ENCODE measurements at regions not wholly inside any gene's neighbourhood (a gene's known extent, or its start where the extent isn't known, plus 50 kb on each side); places are given as distances from the start of the nearest gene placed in this dataset.

- no peaks in the 10 kb centered on the region; a peak in 1 of 5 replicates for H3K4me1 ChIP-seq (replicated peaks in 1 of 2; ENCODE audit: control insufficient read depth in 2 of 2, insufficient read depth in 2 of 2, low read length in 2 of 2)
- no peaks in the 10 kb centered on the region for H3K9me3 ChIP-seq (replicated peaks; ENCODE audit: control insufficient read depth, insufficient read depth, low read depth, low read length)
- H3K9ac ChIP-seq (ENCODE audit: insufficient read depth in 1 of 2, low read depth in 2 of 2, low read length in 2 of 2) = no peak overlapping the region
- no peak overlapping the region for H3K4me2 ChIP-seq (ENCODE audit: insufficient read depth, low read length)
- intact Hi-C loops (cut with micrococcal nuclease) = no loop called here
- POLR2A ChIA-PET = interaction anchor here (1.0 kb wide), 1 partner anchor 8 kb away, joined by 4 read pairs; no protein-coding TSS in a partner anchor
- in situ Hi-C loops (cut with MboI) = no loop called here
- no peak for FAIRE-seq
- no TSS peak for BruUV-seq (replicated peaks)
- H3K4me3 ChIP-seq = no peak overlapping the region
- H4K20me1 ChIP-seq (replicated peaks; ENCODE audit: control insufficient read depth, insufficient read depth, low read length) = peaks cover 21% of the 10 kb centered on the region; the same call in 1 of the 2 replicates
- H3K36me3 ChIP-seq (ENCODE audit: control insufficient read depth, insufficient read depth, low read length) = no peaks in the 10 kb centered on the region
- no peak for DNase-seq (ENCODE audit: extremely low read depth in 1 of 4, low spot score in 3 of 4)
- under 1% methylated on average over 15 of the region's 15 CpGs for WGBS (ENCODE audit: insufficient coverage, low coverage, missing lambda C conversion rate)
- peaks cover 36 to 71% of the 10 kb centered on the region in 2 experiments for H3K27me3 ChIP-seq (ENCODE audit: control insufficient read depth in 2 of 2, insufficient read depth in 2 of 2, low read length in 2 of 2)
- H3K9me1 ChIP-seq (ENCODE audit: control insufficient read depth, insufficient read depth, low read length) = no peaks in the 10 kb centered on the region
- H3K27ac ChIP-seq (ENCODE audit: extremely low read depth, low read depth, low read length) = no peak overlapping the region
- no peaks in the 10 kb centered on the region for H3K79me2 ChIP-seq (ENCODE audit: control insufficient read depth, insufficient read depth, low read length)
- no peak for ATAC-seq
- TF ChIP-seq NFE2L1 (tag; IDR thresholded peaks at IDR 0.05; ENCODE audit: borderline replicate concordance, low read depth) (no peak), NCOA2 (IDR thresholded peaks at IDR 0.05; ENCODE audit: partially characterized antibody in 2 of 2) (no peak), ZNF407 (IDR thresholded peaks at IDR 0.05; ENCODE audit: low read depth) (no peak), KLF16 (IDR thresholded peaks at IDR 0.05) (no peak), GTF3C2 (IDR thresholded peaks at IDR 0.05; ENCODE audit: borderline replicate concordance, extremely low read depth, insufficient read length) (no peak), POLR2B (IDR thresholded peaks at IDR 0.05; ENCODE audit: low read depth, partially characterized antibody) (no peak), SMARCB1 (IDR thresholded peaks at IDR 0.05; ENCODE audit: insufficient read length, low read depth) (no peak)
- H2AFZ ChIP-seq (ENCODE audit: low read depth, low read length) = no peak overlapping the region
- CTCF ChIA-PET (ENCODE audit: low intra/inter-chr PET ratio) = no interaction called here
Measured at GRCh38 chr20:63084563-63084927, 77.8 kb upstream of the BHLHE23 start.

Data from K562 (cell line).